ENCODE measurements at regions not wholly inside any gene's neighbourhood (a gene's known extent, or its start where the extent isn't known, plus 50 kb on each side); places are given as distances from the start of the nearest gene placed in this dataset.

GRCh38 chr10:4450169-4450568 lies 375.8 kb upstream of the AKR1E2 start:
- no peaks in the 10 kb centered on the region for H3K9me3 ChIP-seq (ENCODE audit: control insufficient read depth, insufficient read depth, low read depth, low read length)
- TF ChIP-seq SCRT2 (tag by site-specific recombination; IDR thresholded peaks at IDR 0.05) (no peak), ZNF626 (tag by site-specific recombination; IDR thresholded peaks at IDR 0.05) (no peak), ZNF19 (tag by site-specific recombination; IDR thresholded peaks at IDR 0.05; ENCODE audit: low read depth) (no peak), HOXD13 (CRISPR knock-in tag; IDR thresholded peaks at IDR 0.05; ENCODE audit: borderline replicate concordance) (no peak), ZNF302 (tag by site-specific recombination; IDR thresholded peaks at IDR 0.05; ENCODE audit: low read depth) (no peak), ZNF350 (tag by site-specific recombination; IDR thresholded peaks at IDR 0.05) (no peak), ZNF747 (tag by site-specific recombination; IDR thresholded peaks at IDR 0.05) (no peak), FEZF1 (tag by site-specific recombination; IDR thresholded peaks at IDR 0.05) (no peak), ZNF785 (tag by site-specific recombination; IDR thresholded peaks at IDR 0.05) (no peak), ZNF76 (tag by site-specific recombination; IDR thresholded peaks at IDR 0.05; ENCODE audit: borderline replicate concordance, low read depth) (no peak), ZNF416 (tag by site-specific recombination; IDR thresholded peaks at IDR 0.05) (no peak), ZNF777 (tag by site-specific recombination; IDR thresholded peaks at IDR 0.05; ENCODE audit: borderline replicate concordance) (no peak), ZNF26 (tag by site-specific recombination; IDR thresholded peaks at IDR 0.05) (no peak), GFI1B (tag by site-specific recombination; IDR thresholded peaks at IDR 0.05) (no peak), PRDM6 (tag by site-specific recombination; IDR thresholded peaks at IDR 0.05) (no peak), ZNF548 (tag by site-specific recombination; IDR thresholded peaks at IDR 0.05) (no peak), ZNF843 (tag by site-specific recombination; IDR thresholded peaks at IDR 0.05) (no peak), AEBP2 (tag by site-specific recombination; IDR thresholded peaks at IDR 0.05; ENCODE audit: borderline replicate concordance) (no peak)
- ChIA-PET CTCF (no interaction called here), POLR2A (no interaction called here)
- no peak overlapping the region for H3K4me3 ChIP-seq (ENCODE audit: low read depth, low read length)
- no peak overlapping the region for H3K27ac ChIP-seq (ENCODE audit: extremely low read depth, low read depth, low read length)
- no peaks in the 10 kb centered on the region for H3K36me3 ChIP-seq (ENCODE audit: control insufficient read depth in 2 of 2, insufficient read depth in 1 of 2, low read length in 2 of 2)
- H3K4me1 ChIP-seq (ENCODE audit: control insufficient read depth, insufficient read depth, low read length), result no peaks in the 10 kb centered on the region

DNA sequence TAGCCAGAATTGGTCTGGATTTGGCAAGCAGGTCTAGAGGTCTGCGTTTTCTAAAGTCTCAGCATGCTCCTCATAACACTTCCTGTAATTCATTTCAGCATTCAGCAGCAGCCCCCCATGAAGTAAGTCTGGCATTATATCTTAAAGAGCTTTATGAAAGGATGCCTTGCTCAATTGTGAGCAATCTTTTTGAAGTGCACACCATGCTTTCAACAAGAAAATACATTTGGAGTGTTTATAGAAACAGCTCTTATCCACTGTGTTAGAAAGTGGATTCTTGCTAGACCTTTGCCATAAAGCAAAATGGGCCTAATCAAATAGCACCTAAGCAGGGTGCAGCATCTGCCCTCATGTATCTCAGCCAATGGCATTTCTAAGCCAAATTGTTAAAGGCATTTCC lies 378.0 kb upstream of the AKR1E2 start:
- Histone ChIP-seq H3K9me3 (ENCODE audit: control insufficient read depth, insufficient read depth, low read depth, low read length) (peaks cover 3% of the 10 kb centered on the region; the same call in 1 of the 2 replicates), H3K4me3 (ENCODE audit: low read depth, low read length) (no peak overlapping the region), H3K36me3 (ENCODE audit: control insufficient read depth in 2 of 2, insufficient read depth in 1 of 2, low read length in 2 of 2) (no peaks in the 10 kb centered on the region), H3K27ac (ENCODE audit: extremely low read depth, low read depth, low read length) (no peak overlapping the region), H3K4me1 (ENCODE audit: control insufficient read depth, insufficient read depth, low read length) (no peaks in the 10 kb centered on the region)
- CTCF ChIA-PET, result interaction anchor here (0.6 kb wide), 1 partner anchor 90 kb away, joined by 6 read pairs; no protein-coding TSS in a partner anchor
- POLR2A ChIA-PET, result no interaction called here
- no peak for TF ChIP-seq ZNF324 (tag by site-specific recombination; IDR thresholded peaks at IDR 0.05)
- TF ChIP-seq, protein P1, sequence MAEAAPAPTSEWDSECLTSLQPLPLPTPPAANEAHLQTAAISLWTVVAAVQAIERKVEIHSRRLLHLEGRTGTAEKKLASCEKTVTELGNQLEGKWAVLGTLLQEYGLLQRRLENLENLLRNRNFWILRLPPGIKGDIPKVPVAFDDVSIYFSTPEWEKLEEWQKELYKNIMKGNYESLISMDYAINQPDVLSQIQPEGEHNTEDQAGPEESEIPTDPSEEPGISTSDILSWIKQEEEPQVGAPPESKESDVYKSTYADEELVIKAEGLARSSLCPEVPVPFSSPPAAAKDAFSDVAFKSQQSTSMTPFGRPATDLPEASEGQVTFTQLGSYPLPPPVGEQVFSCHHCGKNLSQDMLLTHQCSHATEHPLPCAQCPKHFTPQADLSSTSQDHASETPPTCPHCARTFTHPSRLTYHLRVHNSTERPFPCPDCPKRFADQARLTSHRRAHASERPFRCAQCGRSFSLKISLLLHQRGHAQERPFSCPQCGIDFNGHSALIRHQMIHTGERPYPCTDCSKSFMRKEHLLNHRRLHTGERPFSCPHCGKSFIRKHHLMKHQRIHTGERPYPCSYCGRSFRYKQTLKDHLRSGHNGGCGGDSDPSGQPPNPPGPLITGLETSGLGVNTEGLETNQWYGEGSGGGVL (tag by site-specific recombination; IDR thresholded peaks at IDR 0.05), result no peak
- no peak for TF ChIP-seq ZNF433 (tag by site-specific recombination; IDR thresholded peaks at IDR 0.05; ENCODE audit: low read depth)
- no peak for TF ChIP-seq ZNF670 (tag by site-specific recombination; IDR thresholded peaks at IDR 0.05; ENCODE audit: low read depth)
- TF ChIP-seq, protein P2, sequence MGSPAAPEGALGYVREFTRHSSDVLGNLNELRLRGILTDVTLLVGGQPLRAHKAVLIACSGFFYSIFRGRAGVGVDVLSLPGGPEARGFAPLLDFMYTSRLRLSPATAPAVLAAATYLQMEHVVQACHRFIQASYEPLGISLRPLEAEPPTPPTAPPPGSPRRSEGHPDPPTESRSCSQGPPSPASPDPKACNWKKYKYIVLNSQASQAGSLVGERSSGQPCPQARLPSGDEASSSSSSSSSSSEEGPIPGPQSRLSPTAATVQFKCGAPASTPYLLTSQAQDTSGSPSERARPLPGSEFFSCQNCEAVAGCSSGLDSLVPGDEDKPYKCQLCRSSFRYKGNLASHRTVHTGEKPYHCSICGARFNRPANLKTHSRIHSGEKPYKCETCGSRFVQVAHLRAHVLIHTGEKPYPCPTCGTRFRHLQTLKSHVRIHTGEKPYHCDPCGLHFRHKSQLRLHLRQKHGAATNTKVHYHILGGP (tag by site-specific recombination; IDR thresholded peaks at IDR 0.05), result no peak
- TF ChIP-seq ZNF2 (tag by site-specific recombination; IDR thresholded peaks at IDR 0.05), result no peak
- TF ChIP-seq ZNF221 (tag by site-specific recombination; IDR thresholded peaks at IDR 0.05; ENCODE audit: borderline replicate concordance), result no peak
- no peak for TF ChIP-seq HOXC10 (CRISPR knock-in tag; IDR thresholded peaks at IDR 0.05)
- no peak for TF ChIP-seq SCRT2 (tag by site-specific recombination; IDR thresholded peaks at IDR 0.05)
- no peak for TF ChIP-seq ZSCAN18 (tag by site-specific recombination; IDR thresholded peaks at IDR 0.05)
- no peak for TF ChIP-seq ZNF335 (tag by site-specific recombination; conservative IDR thresholded peaks at IDR 0.05)
